ENCODE measurements at regions not wholly inside any gene's neighbourhood (a gene's known extent, or its start where the extent isn't known, plus 50 kb on each side); places are given as distances from the start of the nearest gene placed in this dataset.

DNA sequence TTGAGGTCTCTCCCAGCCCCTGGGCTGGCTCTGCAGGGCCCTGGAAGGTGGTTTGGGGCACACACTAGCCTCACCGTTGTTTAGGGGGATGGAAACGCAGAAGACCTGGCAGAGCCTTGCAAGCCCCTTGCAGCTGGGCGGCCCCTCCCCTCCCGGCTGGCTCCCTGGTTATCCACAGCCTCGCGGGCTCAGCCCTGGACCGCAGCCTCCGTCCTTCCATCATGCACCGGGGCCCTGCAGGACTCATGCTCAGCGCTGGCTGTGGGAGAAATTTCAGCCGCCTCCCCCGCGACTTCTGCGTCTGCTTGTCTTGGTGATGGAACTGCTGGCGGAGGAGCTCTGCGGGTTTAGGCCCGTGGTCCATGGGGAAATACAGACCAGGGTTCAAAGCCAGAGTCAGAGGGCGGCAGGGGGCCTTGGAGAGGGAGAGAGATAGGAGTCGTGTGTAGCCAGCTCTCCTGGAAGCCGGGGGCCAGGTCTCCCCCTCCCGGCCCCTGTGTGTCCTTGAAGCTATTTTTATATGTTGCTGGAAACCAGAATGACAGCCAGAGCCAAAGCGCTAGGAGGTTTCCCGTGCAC lies 75.8 kb upstream of the IER5L start:
- TF ChIP-seq POLR2A (IDR thresholded peaks at IDR 0.05; ENCODE audit: low read length) (no peak), GATA1 (IDR thresholded peaks at IDR 0.05; ENCODE audit: low read depth, low read length) (no peak)

Data from erythroblast (primary cell).